ENCODE measurements at regions not wholly inside any gene's neighbourhood (a gene's known extent, or its start where the extent isn't known, plus 50 kb on each side); places are given as distances from the start of the nearest gene placed in this dataset.

DNA sequence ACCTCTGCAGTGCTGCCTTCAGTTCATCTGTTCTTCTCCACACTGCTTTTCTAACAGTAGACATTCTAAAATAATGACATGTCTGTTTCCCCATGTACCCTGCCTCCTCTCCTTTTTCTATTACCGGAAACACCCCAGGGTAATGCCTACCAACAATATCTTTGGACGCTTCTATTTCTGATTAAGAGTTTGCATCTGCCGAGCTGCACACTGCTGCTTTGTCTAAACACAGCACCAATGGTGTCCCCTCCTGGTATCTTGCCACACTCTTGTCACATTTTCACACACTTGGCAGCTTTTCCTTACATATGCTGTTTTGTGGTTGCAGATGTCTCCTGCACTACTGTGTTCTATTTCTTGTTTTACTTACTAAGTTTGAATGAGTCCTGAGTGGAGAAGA is 288.8 kb downstream of the GRIA2 start:
- TF ChIP-seq, protein P1, sequence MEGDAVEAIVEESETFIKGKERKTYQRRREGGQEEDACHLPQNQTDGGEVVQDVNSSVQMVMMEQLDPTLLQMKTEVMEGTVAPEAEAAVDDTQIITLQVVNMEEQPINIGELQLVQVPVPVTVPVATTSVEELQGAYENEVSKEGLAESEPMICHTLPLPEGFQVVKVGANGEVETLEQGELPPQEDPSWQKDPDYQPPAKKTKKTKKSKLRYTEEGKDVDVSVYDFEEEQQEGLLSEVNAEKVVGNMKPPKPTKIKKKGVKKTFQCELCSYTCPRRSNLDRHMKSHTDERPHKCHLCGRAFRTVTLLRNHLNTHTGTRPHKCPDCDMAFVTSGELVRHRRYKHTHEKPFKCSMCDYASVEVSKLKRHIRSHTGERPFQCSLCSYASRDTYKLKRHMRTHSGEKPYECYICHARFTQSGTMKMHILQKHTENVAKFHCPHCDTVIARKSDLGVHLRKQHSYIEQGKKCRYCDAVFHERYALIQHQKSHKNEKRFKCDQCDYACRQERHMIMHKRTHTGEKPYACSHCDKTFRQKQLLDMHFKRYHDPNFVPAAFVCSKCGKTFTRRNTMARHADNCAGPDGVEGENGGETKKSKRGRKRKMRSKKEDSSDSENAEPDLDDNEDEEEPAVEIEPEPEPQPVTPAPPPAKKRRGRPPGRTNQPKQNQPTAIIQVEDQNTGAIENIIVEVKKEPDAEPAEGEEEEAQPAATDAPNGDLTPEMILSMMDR (IDR thresholded peaks at IDR 0.05), result no peak
- TF ChIP-seq POLR2A (IDR thresholded peaks at IDR 0.05), result no peak
